HepG2 (cell line): ENCODE measurements at regions not wholly inside any gene's neighbourhood (a gene's known extent, or its start where the extent isn't known, plus 50 kb on each side); places are given as distances from the start of the nearest gene placed in this dataset.
A peak's percentile ranks its signal among the peaks of the same experiment; 100 is the strongest.

Experiments used
- ATAC-seq: fragments of 200-7000 bp; cut with Tn5 transposase; 3 replicates; pipeline ENCODE4 v1.9.1; 2020; ENCODE audit warnings: mild to moderate bottlenecking, moderate library complexity
- BruUV-seq: library from RNA; stranded (reverse); fragments of 400-500 nt; replicated peaks from 2 replicates; lab custom pipeline; 2021; lab: Mats Ljungman, UMichigan
- CTCF ChIA-PET: fragments of 300-600 bp; formaldehyde crosslinking; extraction: SDS; loops from one replicate; lab custom pipeline; 2021; ENCODE audit warnings: low total read pairs, inconsistent platforms, low intra/inter-chr PET ratio; lab: Yijun Ruan, JAX
- POLR2A ChIA-PET: fragments of 350-600 bp; sonication (Branson Sonifier 250); formaldehyde crosslinking; loops from one replicate; lab custom pipeline; 2020; ENCODE audit warnings: antibody characterized with exemption, inconsistent platforms; lab: Yijun Ruan, JAX
- DNase-seq: peaks from one replicate; pipeline ENCODE4 v3.0.0-alpha.2; 2015; ENCODE audit warnings: low spot score
- FAIRE-seq: peaks from 3 replicates; lab custom pipeline; 2011; peaks lifted over from hg19 to GRCh38; lab: Jason Lieb, UNC
- H2AFZ ChIP-seq: one replicate; pipeline ENCODE4 v1.6.1; 2011; ENCODE audit warnings: low read length, inconsistent platforms
- H3K27ac ChIP-seq: fragments of 300-600 bp; 3 replicates; pipeline ENCODE4 v1.8.0; 2011; ENCODE audit warnings: mixed run types, mild to moderate bottlenecking, mixed read lengths, low read length, inconsistent platforms; ENCODE audit not compliant: insufficient read depth; ENCODE audit errors: extremely low read length
- H3K27me3 ChIP-seq, 2 experiments: fragments of 200-600 bp in 1 of 2; 2 replicates in 1 of 2; 3 replicates in 1 of 2; pipeline versions ENCODE4 v1.6.0 to v1.8.0; 2011; ENCODE audit warnings: low read length in 2 of 2, mild to moderate bottlenecking in 2 of 2, moderate library complexity in 2 of 2, inconsistent platforms in 1 of 2; ENCODE audit not compliant: insufficient read depth in 2 of 2, control insufficient read depth in 1 of 2
- H3K36me3 ChIP-seq, 2 experiments: fragments of 200-600 bp in 1 of 2; replicated peaks in 1 of 2; 2 replicates in 1 of 2; 3 replicates in 1 of 2; pipeline versions ENCODE4 v1.5.1 to v1.8.0; 2011; ENCODE audit warnings: low read length in 2 of 2, inconsistent platforms in 1 of 2; ENCODE audit not compliant: insufficient read depth in 2 of 2, control insufficient read depth in 1 of 2
- H3K4me1 ChIP-seq: 2 replicates; pipeline ENCODE4 v1.5.1; 2012; ENCODE audit warnings: low read length, inconsistent platforms; ENCODE audit not compliant: insufficient read depth
- H3K4me2 ChIP-seq: 2 replicates; pipeline ENCODE4 v1.6.0; 2011; ENCODE audit warnings: low read depth, low read length, inconsistent platforms
- H3K4me3 ChIP-seq, 3 experiments: fragments of 200-600 bp in 1 of 3; sonication (generic), shearing (Covaris generic) in 1 of 3; replicated peaks in 1 of 3; 2 replicates each; pipeline ENCODE4 v1.5.1; 2011 to 2016; ENCODE audit warnings: low read length in 3 of 3, inconsistent platforms in 2 of 3, low read depth in 2 of 3, mild to moderate bottlenecking in 2 of 3, control low read depth in 1 of 3, mixed read lengths in 1 of 3; ENCODE audit not compliant: insufficient read depth in 1 of 3
- H3K79me2 ChIP-seq: one replicate; pipeline ENCODE4 v1.6.1; 2011; ENCODE audit warnings: low read length, inconsistent platforms; ENCODE audit not compliant: insufficient read depth
- H3K9ac ChIP-seq: 2 replicates; pipeline ENCODE4 v1.6.0; 2011; ENCODE audit warnings: mild to moderate bottlenecking, low read depth, low read length, inconsistent platforms; ENCODE audit not compliant: insufficient read depth
- H3K9me3 ChIP-seq: 2 replicates; pipeline ENCODE4 v1.5.1; 2012; ENCODE audit warnings: mild to moderate bottlenecking, low read length
- H4K20me1 ChIP-seq: 2 replicates; pipeline ENCODE4 v1.6.0; 2011; ENCODE audit warnings: inconsistent platforms, mild to moderate bottlenecking, low read length, moderate library complexity; ENCODE audit not compliant: insufficient read depth
- DPF2 ChIP-seq: sonication (generic); formaldehyde crosslinking; IDR thresholded peaks from 2 replicates; pipeline ENCODE4 v1.4.0; 2020; ENCODE audit warnings: mild to moderate bottlenecking, low read depth, missing genetic modification reagents, borderline replicate concordance
- EP300 ChIP-seq, 3 experiments: sonication (generic) in 1 of 3; formaldehyde crosslinking in 1 of 3; IDR thresholded peaks; 2 replicates each; pipeline versions ENCODE4 v1.5.1 to v1.6.1; 2011 to 2020; ENCODE audit warnings: low read depth in 2 of 3, low read length in 2 of 3, borderline replicate concordance in 1 of 3, improper control_type of control experiment in 1 of 3, mild to moderate bottlenecking in 1 of 3, missing genetic modification reagents in 1 of 3, moderate library complexity in 1 of 3
- MED1 ChIP-seq: sonication (generic); formaldehyde crosslinking; IDR thresholded peaks from 2 replicates; pipeline ENCODE4 v1.4.0; 2020; ENCODE audit warnings: missing genetic modification reagents
- NR2F6 ChIP-seq, 2 experiments: IDR thresholded peaks; 2 replicates each; pipeline ENCODE4 v1.6.1; 2016; ENCODE audit warnings: antibody characterized with exemption in 1 of 2, mild to moderate bottlenecking in 1 of 2
- ZNF530 ChIP-seq: sonication (generic); formaldehyde crosslinking; IDR thresholded peaks from 2 replicates; pipeline ENCODE4 v1.5.0; 2020; ENCODE audit warnings: low read depth, mild to moderate bottlenecking, missing genetic modification reagents
- ZNF543 ChIP-seq: sonication (generic); formaldehyde crosslinking; IDR thresholded peaks from 2 replicates; pipeline ENCODE4 v1.4.0; 2020; ENCODE audit warnings: mild to moderate bottlenecking, missing genetic modification reagents
- WGBS: methylation state at CpG from one replicate; pipeline ENCODE4 v1.1.6; 2017; ENCODE audit warnings: low lambda C conversion rate; 5-methylcytosine and 5-hydroxymethylcytosine counted together
- in situ Hi-C: cut with HindIII; loops from 2 replicates; pipeline ENCODE4 v1.10.0; 2017; ENCODE audit warnings: low pct_unique_long_range_greater_than_20kb; ENCODE audit not compliant: extremely low pct_ligation_motif_present
- intact Hi-C: fragments of 100-400 bp; cut with micrococcal nuclease; formaldehyde crosslinking; loops from one replicate; pipeline ENCODE4 v1.10.0; 2022; ENCODE audit not compliant: unreplicated experiment
- TF ChIP-seq, protein P1 (sequence below): sonication (generic); formaldehyde crosslinking; IDR thresholded peaks from 2 replicates; pipeline ENCODE4 v1.4.0; 2020; ENCODE audit warnings: missing genetic modification reagents, borderline replicate concordance

DNA sequence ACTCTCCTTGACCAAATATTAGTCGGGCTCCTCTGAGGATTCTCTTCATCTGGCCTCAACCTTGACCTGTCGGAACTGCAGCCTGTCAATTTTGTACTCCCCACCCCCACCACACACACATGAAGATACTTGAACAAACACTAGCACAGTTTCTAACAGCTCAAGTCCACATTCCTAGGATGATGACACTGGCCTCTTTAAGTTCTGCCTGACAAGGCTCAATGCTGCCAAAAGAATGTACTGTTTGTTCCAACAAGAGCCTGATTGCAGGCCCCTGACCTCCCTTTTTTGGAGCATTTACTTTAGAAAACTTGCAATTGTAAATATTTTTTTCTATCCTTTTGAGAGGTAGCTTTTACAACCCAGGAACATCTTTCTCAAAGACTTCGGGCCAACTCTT is 169.2 kb upstream of the IRS2 start:
- DNase-seq = peak; percentile 3
- no peaks in the 10 kb centered on the region for H3K9me3 ChIP-seq
- POLR2A ChIA-PET = no interaction called here
- no peak overlapping the region for H3K9ac ChIP-seq
- H3K4me1 ChIP-seq = peaks cover 7% of the 10 kb centered on the region
- H4K20me1 ChIP-seq = no peaks in the 10 kb centered on the region
- no peak overlapping the region for H3K27ac ChIP-seq
- no peaks in the 10 kb centered on the region for H3K36me3 ChIP-seq
- H3K4me3 ChIP-seq = no peak overlapping the region; a peak in 1 of 6 replicates
- TF ChIP-seq, protein P1, sequence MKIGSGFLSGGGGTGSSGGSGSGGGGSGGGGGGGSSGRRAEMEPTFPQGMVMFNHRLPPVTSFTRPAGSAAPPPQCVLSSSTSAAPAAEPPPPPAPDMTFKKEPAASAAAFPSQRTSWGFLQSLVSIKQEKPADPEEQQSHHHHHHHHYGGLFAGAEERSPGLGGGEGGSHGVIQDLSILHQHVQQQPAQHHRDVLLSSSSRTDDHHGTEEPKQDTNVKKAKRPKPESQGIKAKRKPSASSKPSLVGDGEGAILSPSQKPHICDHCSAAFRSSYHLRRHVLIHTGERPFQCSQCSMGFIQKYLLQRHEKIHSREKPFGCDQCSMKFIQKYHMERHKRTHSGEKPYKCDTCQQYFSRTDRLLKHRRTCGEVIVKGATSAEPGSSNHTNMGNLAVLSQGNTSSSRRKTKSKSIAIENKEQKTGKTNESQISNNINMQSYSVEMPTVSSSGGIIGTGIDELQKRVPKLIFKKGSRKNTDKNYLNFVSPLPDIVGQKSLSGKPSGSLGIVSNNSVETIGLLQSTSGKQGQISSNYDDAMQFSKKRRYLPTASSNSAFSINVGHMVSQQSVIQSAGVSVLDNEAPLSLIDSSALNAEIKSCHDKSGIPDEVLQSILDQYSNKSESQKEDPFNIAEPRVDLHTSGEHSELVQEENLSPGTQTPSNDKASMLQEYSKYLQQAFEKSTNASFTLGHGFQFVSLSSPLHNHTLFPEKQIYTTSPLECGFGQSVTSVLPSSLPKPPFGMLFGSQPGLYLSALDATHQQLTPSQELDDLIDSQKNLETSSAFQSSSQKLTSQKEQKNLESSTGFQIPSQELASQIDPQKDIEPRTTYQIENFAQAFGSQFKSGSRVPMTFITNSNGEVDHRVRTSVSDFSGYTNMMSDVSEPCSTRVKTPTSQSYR = peak; percentile 51; the same call in 1 of the 2 replicates
- TF ChIP-seq NR2F6 (IDR thresholded peaks at IDR 0.05) (0 out of 2 replicates have a peak, but pooled peaks have one; percentile 21), NR2F6 (CRISPR knock-in tag; IDR thresholded peaks at IDR 0.05) (no peak), EP300 (IDR thresholded peaks at IDR 0.05; ENCODE audit: low read depth in 2 of 2, low read length in 2 of 2) (peak in 1 of 2 experiments; percentile 48; a peak in 1 of 4 replicates), EP300 (CRISPR knock-in tag; IDR thresholded peaks at IDR 0.05; ENCODE audit: borderline replicate concordance) (no peak), DPF2 (CRISPR knock-in tag) (no peak)
- TF ChIP-seq, all 625 proteins: peak for 3
- Histone ChIP-seq H2AFZ (no peak overlapping the region), H3K27me3 (no peaks in the 10 kb centered on the region; a peak in 1 of 5 replicates), H3K79me2 (no peaks in the 10 kb centered on the region), H3K4me2 (no peak overlapping the region)
- CTCF ChIA-PET = no interaction called here
- in situ Hi-C loops = no loop called here
- 8% methylated on average over 3 of the region's 3 CpGs for WGBS
- no TSS peak for BruUV-seq
- no peak; the same call in 1 of the 3 replicates for ATAC-seq
- FAIRE-seq = no peak
- intact Hi-C loops = no loop called here

DNA sequence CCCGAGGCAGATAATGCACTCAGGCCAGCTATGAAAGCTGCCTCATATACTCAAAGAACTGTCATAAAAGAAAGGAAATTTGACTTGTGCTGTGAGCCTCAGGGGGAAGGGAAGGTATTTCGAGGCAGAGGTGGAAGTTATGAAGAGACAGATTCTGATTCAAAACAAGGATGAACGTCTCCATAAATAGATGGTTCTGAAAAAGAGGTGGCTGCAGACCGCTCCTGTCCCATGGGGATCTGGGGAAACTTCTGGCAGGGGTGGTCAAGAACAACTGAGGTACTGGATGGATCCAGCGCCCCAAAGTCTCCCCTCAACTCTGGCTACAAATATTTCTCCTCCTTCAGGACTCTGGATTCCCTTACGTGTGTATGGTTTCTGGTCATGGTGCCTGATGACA is 168.1 kb upstream of the IRS2 start:
- Histone ChIP-seq H3K79me2 (no peaks in the 10 kb centered on the region), H3K4me3 (no peak overlapping the region)
- TF ChIP-seq ZNF543 (no peak), MED1 (CRISPR knock-in tag) (no peak), ZNF530 (no peak)
- TF ChIP-seq, all 625 proteins: peak for 0
- ATAC-seq = no peak
- H3K27me3 ChIP-seq = no peaks in the 10 kb centered on the region; a peak in 1 of 5 replicates
- DNase-seq = no peak
- ChIA-PET CTCF (no interaction called here), POLR2A (no interaction called here)
- whole genome bisulfite sequencing = 65% methylated on average over 6 of the region's 6 CpGs
- intact Hi-C loops (no loop called here), in situ Hi-C loops (no loop called here)
- H3K9ac ChIP-seq = no peak overlapping the region
- peaks cover 7% of the 10 kb centered on the region for H3K4me1 ChIP-seq
- no TSS peak for BruUV-seq
- no peak overlapping the region for H3K4me2 ChIP-seq
- no peak overlapping the region for H2AFZ ChIP-seq
- FAIRE-seq = no peak
- no peaks in the 10 kb centered on the region for H3K36me3 ChIP-seq
- no peak overlapping the region for H3K27ac ChIP-seq
- H4K20me1 ChIP-seq = no peaks in the 10 kb centered on the region
- H3K9me3 ChIP-seq = no peaks in the 10 kb centered on the region
